GM21526 (cell line): ENCODE measurements at regions not wholly inside any gene's neighbourhood (a gene's known extent, or its start where the extent isn't known, plus 50 kb on each side); places are given as distances from the start of the nearest gene placed in this dataset.

Source experiments
- ATAC-seq: cut with Tn5 transposase; IDR thresholded peaks from one replicate; pipeline ENCODE4 v1.9.1; 2021; ENCODE audit warnings: moderate library complexity; ENCODE audit not compliant: unreplicated experiment, low FRiP score

- no peak for ATAC-seq
Observed at GRCh38 chr16:76612497-76612896, 335.3 kb downstream of the CNTNAP4 start.

- no peak for ATAC-seq
Observed at GRCh38 chr16:76614269-76614668, 337.1 kb downstream of the CNTNAP4 start.

- no peak for ATAC-seq
Observed at GRCh38 chr16:76622876-76623275, 345.7 kb downstream of the CNTNAP4 start.

- ATAC-seq = no peak
Observed at GRCh38 chr16:76634847-76635697, 357.9 kb downstream of the CNTNAP4 start.

- peak; percentile 62 for ATAC-seq
Observed at GRCh38 chr16:76639685-76640289, 362.6 kb downstream of the CNTNAP4 start.

- ATAC-seq = no peak
Observed at GRCh38 chr16:76650582-76650981, 373.4 kb downstream of the CNTNAP4 start.

GRCh38 chr16:76653390-76654026, 376.3 kb downstream of the CNTNAP4 start:
- peak; percentile 75 for ATAC-seq

- no peak for ATAC-seq
Observed at GRCh38 chr16:76654088-76654820, 377.1 kb downstream of the CNTNAP4 start.

- no peak for ATAC-seq
Observed at GRCh38 chr16:76656994-76657393, 379.8 kb downstream of the CNTNAP4 start.

- no peak for ATAC-seq
Observed at GRCh38 chr16:76661691-76662235, 384.6 kb downstream of the CNTNAP4 start.

- ATAC-seq = no peak
Observed at GRCh38 chr16:76665571-76666275, 388.5 kb downstream of the CNTNAP4 start.

GRCh38 chr16:76668207-76668725, 391.1 kb downstream of the CNTNAP4 start:
- no peak for ATAC-seq

- no peak for ATAC-seq
Observed at GRCh38 chr16:76669288-76669687, 392.1 kb downstream of the CNTNAP4 start.

- ATAC-seq = no peak
Observed at GRCh38 chr16:76670125-76670857, 393.1 kb downstream of the CNTNAP4 start.

GRCh38 chr16:76676356-76676755, 399.2 kb downstream of the CNTNAP4 start:
- no peak for ATAC-seq

- no peak for ATAC-seq
Observed at GRCh38 chr16:76681296-76681695, 404.1 kb downstream of the CNTNAP4 start.

GRCh38 chr16:76683051-76683450, 405.9 kb downstream of the CNTNAP4 start:
- ATAC-seq = no peak

GRCh38 chr16:76696876-76697275, 419.7 kb downstream of the CNTNAP4 start:
- no peak for ATAC-seq

GRCh38 chr16:76705892-76706291, 428.7 kb downstream of the CNTNAP4 start:
- ATAC-seq = no peak
